PC-3 (cell line): ENCODE measurements at regions not wholly inside any gene's neighbourhood (a gene's known extent, or its start where the extent isn't known, plus 50 kb on each side); places are given as distances from the start of the nearest gene placed in this dataset.

Source experiments
- EZH2phosphoT487 ChIP-seq: fragments of 300-600 bp; sonication (generic); IDR thresholded peaks from 2 replicates; pipeline ENCODE4 v1.6.1; 2018; ENCODE audit warnings: mild to moderate bottlenecking, antibody characterized with exemption, low read length, borderline replicate concordance
- TF ChIP-seq, protein P1 (sequence below): fragments of 300-600 bp; sonication (generic); conservative IDR thresholded peaks from 2 replicates; pipeline ENCODE4 v1.5.1; 2017; ENCODE audit warnings: antibody characterized with exemption, low read depth, mild to moderate bottlenecking, low read length

DNA sequence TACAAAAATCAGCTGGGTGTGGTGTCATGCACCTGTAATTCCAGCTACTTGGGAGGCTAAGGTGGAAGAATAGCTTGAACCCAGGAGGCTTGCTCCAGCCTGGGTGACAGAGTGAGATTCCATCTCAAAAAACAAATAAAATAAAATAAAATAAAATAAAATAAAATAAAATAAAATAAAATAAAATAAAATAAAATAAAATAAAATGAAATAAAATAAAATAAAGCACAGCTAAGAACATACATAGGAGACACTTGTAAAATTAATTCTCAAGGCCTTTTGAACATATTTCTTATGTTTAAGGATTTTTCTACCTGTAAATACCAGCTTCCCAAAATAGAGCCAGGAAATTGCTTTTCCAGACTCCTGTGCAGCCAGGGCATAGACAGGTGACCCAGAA, 703.0 kb downstream of the ZPLD1 start:
- TF ChIP-seq, protein P1, sequence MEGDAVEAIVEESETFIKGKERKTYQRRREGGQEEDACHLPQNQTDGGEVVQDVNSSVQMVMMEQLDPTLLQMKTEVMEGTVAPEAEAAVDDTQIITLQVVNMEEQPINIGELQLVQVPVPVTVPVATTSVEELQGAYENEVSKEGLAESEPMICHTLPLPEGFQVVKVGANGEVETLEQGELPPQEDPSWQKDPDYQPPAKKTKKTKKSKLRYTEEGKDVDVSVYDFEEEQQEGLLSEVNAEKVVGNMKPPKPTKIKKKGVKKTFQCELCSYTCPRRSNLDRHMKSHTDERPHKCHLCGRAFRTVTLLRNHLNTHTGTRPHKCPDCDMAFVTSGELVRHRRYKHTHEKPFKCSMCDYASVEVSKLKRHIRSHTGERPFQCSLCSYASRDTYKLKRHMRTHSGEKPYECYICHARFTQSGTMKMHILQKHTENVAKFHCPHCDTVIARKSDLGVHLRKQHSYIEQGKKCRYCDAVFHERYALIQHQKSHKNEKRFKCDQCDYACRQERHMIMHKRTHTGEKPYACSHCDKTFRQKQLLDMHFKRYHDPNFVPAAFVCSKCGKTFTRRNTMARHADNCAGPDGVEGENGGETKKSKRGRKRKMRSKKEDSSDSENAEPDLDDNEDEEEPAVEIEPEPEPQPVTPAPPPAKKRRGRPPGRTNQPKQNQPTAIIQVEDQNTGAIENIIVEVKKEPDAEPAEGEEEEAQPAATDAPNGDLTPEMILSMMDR, result no peak
- no peak for TF ChIP-seq EZH2phosphoT487
